Upper lobe of left lung (tissue), 6 donors: ENCODE measurements at regions not wholly inside any gene's neighbourhood (a gene's known extent, or its start where the extent isn't known, plus 50 kb on each side); places are given as distances from the start of the nearest gene placed in this dataset.

Experiments
- ATAC-seq, 2 donors: fragments of 200-7000 bp; cut with Tn5 transposase; one replicate each; pipeline ENCODE4 v1.9.1; 2022; ENCODE audit warnings: mild to moderate bottlenecking in 2 of 2, moderate library complexity in 2 of 2; ENCODE audit not compliant: low FRiP score in 2 of 2
- DNase-seq, 2 donors: peaks; one replicate each; pipeline ENCODE4 v3.0.0-alpha.2; 2019 to 2020
- H3K27ac ChIP-seq, 4 donors: fragments of 200-600 bp; sonication (generic); one replicate each; pipeline ENCODE4 v1.5.1; 2016 to 2019
- H3K27me3 ChIP-seq, 4 donors: fragments of 200-600 bp; sonication (generic); one replicate each; pipeline ENCODE4 v1.5.1; 2017 to 2019
- H3K36me3 ChIP-seq, 4 donors: fragments of 200-600 bp; sonication (generic); one replicate each; pipeline ENCODE4 v1.5.1; 2016 to 2019
- H3K4me1 ChIP-seq, 4 donors: fragments of 200-600 bp; sonication (generic); one replicate each; pipeline ENCODE4 v1.5.1; 2018 to 2019
- H3K4me3 ChIP-seq, 4 donors: fragments of 200-600 bp; sonication (generic); one replicate each; pipeline ENCODE4 v1.5.1; 2017 to 2019; ENCODE audit warnings: mild to moderate bottlenecking in 2 of 4, moderate library complexity in 1 of 4
- H3K9me3 ChIP-seq, 4 donors: fragments of 200-600 bp; sonication (generic); one replicate each; pipeline ENCODE4 v1.5.1; 2018 to 2019
- EP300 ChIP-seq, 4 donors: sonication (generic); formaldehyde crosslinking; IDR thresholded peaks; one replicate each; pipeline ENCODE4 v1.5.1; 2017; ENCODE audit warnings: antibody characterized with exemption in 4 of 4, control low read depth in 2 of 4
- POLR2A ChIP-seq, 4 donors: fragments of 450-650 bp; IDR thresholded peaks; one replicate each; pipeline ENCODE4 v1.5.1; 2016 to 2017; ENCODE audit warnings: antibody characterized with exemption in 4 of 4, mild to moderate bottlenecking in 2 of 4
- POLR2AphosphoS5 ChIP-seq, 2 donors: sonication (generic); formaldehyde crosslinking; IDR thresholded peaks; one replicate each; pipeline ENCODE4 v1.5.1; 2017; ENCODE audit warnings: antibody characterized with exemption in 2 of 2
- WGBS, 2 donors: methylation state at CpG; one replicate each; pipeline ENCODE4 v1.1.5; 2017 to 2018; 5-methylcytosine and 5-hydroxymethylcytosine counted together
- TF ChIP-seq, protein P1 (sequence below), 6 experiments: fragments of 450-650 bp in 4 of 6; fragments of 200-600 bp in 2 of 6; sonication (generic) in 2 of 6; IDR thresholded peaks; one replicate each; pipeline ENCODE4 v1.5.1; 2016 to 2019; ENCODE audit warnings: antibody characterized with exemption in 6 of 6
- donor health status: DM: no; HTN: no; CAD: no; lungs with moderate emphysema.
- donor health status: DM: no; HTN: yes; CAD: no; lungs with severe emphysema.

DNA sequence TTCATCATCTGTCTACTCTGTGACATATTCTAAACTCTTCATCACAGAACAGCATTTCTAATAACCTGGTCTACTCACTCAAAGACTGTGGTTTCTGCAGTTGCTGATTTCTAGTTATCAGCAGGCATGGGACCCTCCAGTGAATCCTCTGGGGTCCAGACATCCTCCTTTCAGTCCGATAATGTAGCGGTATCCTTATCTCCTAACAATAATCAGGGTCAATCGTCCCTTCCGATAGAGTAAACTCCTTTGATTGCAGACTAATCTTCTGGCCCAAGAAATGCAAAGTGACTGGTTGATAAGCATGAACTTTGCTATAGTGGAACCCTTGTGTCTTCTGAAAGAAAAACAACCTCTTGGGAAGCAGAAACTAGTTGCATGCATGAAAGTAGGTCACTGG is 1209.8 kb upstream of the CELF2 start:
- Histone ChIP-seq H3K4me3 (no peak overlapping the region), H3K27ac (no peak overlapping the region), H3K9me3 (no peaks in the 10 kb centered on the region), H3K36me3 (no peaks in the 10 kb centered on the region), H3K27me3 (no peaks in the 10 kb centered on the region), H3K4me1 (no peaks in the 10 kb centered on the region)
- 46 to 65% methylated on average over 4 of the region's 4 CpGs for WGBS, 2 donors
- ATAC-seq (no peak), DNase-seq (no peak)
- TF ChIP-seq POLR2AphosphoS5 (IDR thresholded peaks at IDR 0.05) (no peak), EP300 (IDR thresholded peaks at IDR 0.05) (no peak)
- TF ChIP-seq, protein P1, sequence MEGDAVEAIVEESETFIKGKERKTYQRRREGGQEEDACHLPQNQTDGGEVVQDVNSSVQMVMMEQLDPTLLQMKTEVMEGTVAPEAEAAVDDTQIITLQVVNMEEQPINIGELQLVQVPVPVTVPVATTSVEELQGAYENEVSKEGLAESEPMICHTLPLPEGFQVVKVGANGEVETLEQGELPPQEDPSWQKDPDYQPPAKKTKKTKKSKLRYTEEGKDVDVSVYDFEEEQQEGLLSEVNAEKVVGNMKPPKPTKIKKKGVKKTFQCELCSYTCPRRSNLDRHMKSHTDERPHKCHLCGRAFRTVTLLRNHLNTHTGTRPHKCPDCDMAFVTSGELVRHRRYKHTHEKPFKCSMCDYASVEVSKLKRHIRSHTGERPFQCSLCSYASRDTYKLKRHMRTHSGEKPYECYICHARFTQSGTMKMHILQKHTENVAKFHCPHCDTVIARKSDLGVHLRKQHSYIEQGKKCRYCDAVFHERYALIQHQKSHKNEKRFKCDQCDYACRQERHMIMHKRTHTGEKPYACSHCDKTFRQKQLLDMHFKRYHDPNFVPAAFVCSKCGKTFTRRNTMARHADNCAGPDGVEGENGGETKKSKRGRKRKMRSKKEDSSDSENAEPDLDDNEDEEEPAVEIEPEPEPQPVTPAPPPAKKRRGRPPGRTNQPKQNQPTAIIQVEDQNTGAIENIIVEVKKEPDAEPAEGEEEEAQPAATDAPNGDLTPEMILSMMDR (IDR thresholded peaks at IDR 0.05): no peak

DNA sequence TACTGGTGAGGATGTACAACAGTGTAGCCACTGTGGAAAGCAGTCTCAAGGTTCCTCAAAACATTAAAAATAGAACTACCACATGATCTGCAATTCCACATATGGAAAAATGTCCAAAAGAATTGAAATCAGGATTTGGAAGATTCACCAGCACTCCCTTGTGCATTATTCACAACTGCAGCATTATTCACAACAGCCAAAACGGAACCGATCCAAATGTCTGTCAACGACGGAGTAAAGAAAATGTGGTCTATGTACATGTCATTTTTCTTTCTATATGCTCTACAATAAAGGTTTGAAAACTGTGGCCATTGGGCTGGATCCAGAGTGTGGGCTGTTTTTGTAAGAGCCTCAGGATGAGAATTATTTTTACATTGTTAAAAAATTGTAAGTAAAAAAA is 1206.1 kb upstream of the CELF2 start:
- H3K27ac ChIP-seq: no peak overlapping the region
- H3K4me1 ChIP-seq: no peaks in the 10 kb centered on the region
- DNase-seq (no peak), ATAC-seq (no peak)
- TF ChIP-seq POLR2A (IDR thresholded peaks at IDR 0.05): no peak
- H3K27me3 ChIP-seq: no peaks in the 10 kb centered on the region
- no peaks in the 10 kb centered on the region for H3K36me3 ChIP-seq
- no peak overlapping the region for H3K4me3 ChIP-seq
- 91 to 93% methylated on average over 4 of the region's 4 CpGs for WGBS, 2 donors
- H3K9me3 ChIP-seq: no peaks in the 10 kb centered on the region

DNA sequence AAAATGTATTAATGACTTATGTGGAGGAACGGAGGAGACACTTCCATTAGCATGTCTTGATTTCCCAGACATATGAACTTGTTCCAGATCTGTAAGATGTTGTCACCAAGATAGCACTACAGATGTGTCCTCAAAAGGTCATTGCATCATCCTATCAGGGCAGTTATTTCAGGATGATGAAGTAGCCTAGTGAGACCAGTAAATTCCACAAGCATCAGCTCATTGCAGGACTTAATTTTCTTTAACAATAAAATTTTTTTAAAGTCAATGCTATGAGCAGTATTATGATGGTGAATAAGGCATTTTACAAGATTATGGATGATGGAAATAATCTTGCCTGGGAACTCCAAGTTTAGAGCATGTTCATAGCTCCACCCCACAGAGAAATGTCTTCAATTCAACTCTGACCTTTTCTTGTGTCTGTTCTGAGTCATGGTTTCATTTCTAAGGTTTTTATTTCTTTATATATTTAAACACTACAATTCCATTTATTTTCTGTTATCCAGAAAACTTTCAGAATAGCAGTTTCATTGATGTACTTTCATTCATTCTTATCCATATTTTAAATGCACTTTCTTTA is 1203.3 kb upstream of the CELF2 start:
- no peak overlapping the region for H3K4me3 ChIP-seq
- no peaks in the 10 kb centered on the region for H3K27me3 ChIP-seq
- no peak overlapping the region for H3K27ac ChIP-seq
- H3K4me1 ChIP-seq: no peaks in the 10 kb centered on the region
- H3K36me3 ChIP-seq: no peaks in the 10 kb centered on the region
- ATAC-seq: peak in 1 of 2 donors; percentile 79
- WGBS, 2 donors: 88 to 96% methylated on average over 1 of the region's 1 CpG
- TF ChIP-seq EP300 (IDR thresholded peaks at IDR 0.05) (no peak), POLR2A (IDR thresholded peaks at IDR 0.05) (no peak), POLR2AphosphoS5 (IDR thresholded peaks at IDR 0.05) (no peak)
- TF ChIP-seq, protein P1 (IDR thresholded peaks at IDR 0.05): no peak
- no peaks in the 10 kb centered on the region for H3K9me3 ChIP-seq
- no peak for DNase-seq

DNA sequence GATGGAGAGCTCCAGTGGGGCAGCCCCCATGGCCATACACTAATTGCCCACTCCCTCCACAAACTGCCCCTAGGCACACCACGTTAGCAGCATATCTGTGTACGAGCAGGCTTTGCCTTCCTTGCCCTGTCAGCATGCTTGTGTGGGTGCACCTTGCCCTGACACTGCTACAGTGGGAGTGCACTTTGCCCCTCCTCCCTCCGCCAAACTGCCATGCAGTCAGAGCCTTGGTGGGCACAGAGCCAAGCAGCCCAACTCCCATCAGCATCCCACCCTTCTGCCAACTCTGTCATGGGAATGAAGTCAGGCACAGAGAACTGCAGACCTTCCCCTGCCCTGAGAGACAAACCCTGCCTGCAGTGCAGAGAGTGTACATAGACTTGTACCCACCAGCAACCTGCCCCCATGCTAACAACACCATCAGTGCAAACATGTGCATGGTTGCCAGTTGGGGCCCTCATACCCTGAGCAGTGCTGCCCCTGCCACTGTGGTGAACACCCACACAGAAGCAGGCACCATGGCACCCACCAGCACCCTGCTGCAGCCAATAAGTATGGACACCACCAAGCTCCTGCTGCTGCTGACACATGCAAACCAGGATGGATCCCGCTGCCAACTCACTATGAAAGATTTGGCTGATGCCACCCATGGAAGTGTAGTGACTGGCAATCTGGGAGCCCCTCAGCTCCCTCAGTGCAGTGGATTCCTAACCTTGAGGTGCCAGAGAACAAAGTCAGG is 1197.7 kb upstream of the CELF2 start:
- peak in 1 of 2 donors; percentile 51 for ATAC-seq
- TF ChIP-seq EP300 (IDR thresholded peaks at IDR 0.05) (no peak), POLR2AphosphoS5 (IDR thresholded peaks at IDR 0.05) (no peak), POLR2A (IDR thresholded peaks at IDR 0.05) (no peak)
- TF ChIP-seq, protein P1 (IDR thresholded peaks at IDR 0.05): no peak
- no peak overlapping the region for H3K4me3 ChIP-seq
- no peaks in the 10 kb centered on the region for H3K36me3 ChIP-seq
- no peaks in the 10 kb centered on the region for H3K27me3 ChIP-seq
- no peaks in the 10 kb centered on the region for H3K4me1 ChIP-seq
- WGBS, 2 donors: 88 to 96% methylated on average over 3 to 4 of the region's 4 CpGs
- H3K27ac ChIP-seq: no peak overlapping the region
- DNase-seq: no peak
- no peaks in the 10 kb centered on the region for H3K9me3 ChIP-seq

DNA sequence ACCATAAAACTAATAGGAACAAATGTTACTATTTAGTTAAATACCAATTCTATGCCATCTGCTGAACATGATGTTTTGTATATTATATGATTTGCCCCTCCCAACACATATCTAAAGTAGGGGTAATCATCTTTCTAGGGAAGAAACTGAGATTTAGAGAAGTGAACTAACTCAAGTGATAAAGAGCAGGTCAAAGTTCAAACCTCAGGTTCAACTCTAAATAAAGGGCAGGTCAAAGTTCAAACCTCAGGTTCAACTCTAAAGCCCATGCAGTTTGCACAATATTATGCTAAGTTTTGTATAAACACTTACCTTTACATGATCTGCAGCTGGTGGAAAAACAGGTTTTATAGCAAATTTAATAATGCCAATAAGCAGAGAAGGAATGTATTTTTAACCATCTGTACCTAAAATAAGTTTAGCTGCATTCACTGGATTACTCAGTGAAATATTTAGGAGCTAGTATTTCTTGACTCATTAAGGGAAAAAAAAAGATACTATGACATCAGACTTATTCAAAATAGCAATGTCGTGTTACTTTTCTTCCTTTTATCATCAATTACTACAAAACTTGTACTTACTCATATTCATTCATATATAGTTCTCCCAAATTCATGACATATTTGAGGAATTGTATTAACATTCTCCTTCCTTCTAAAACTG is 1194.3 kb upstream of the CELF2 start:
- ATAC-seq: no peak
- H3K27ac ChIP-seq: no peak overlapping the region
- WGBS, 2 donors: 48 to 63% methylated on average over 1 of the region's 1 CpG
- no peak for DNase-seq
- H3K9me3 ChIP-seq: no peaks in the 10 kb centered on the region
- no peaks in the 10 kb centered on the region for H3K4me1 ChIP-seq
- no peaks in the 10 kb centered on the region for H3K27me3 ChIP-seq
- no peak overlapping the region for H3K4me3 ChIP-seq
- H3K36me3 ChIP-seq: no peaks in the 10 kb centered on the region
- TF ChIP-seq, protein P1 (IDR thresholded peaks at IDR 0.05): no peak
- TF ChIP-seq EP300 (IDR thresholded peaks at IDR 0.05) (no peak), POLR2A (IDR thresholded peaks at IDR 0.05) (no peak), POLR2AphosphoS5 (IDR thresholded peaks at IDR 0.05) (no peak)
